DMS79 (cell line): ENCODE measurements at regions not wholly inside any gene's neighbourhood (a gene's known extent, or its start where the extent isn't known, plus 50 kb on each side); places are given as distances from the start of the nearest gene placed in this dataset.

Source experiments
- DNase-seq: peaks from one replicate; lab custom pipeline; 2025; lab: John Stamatoyannopoulos, UW

DNA sequence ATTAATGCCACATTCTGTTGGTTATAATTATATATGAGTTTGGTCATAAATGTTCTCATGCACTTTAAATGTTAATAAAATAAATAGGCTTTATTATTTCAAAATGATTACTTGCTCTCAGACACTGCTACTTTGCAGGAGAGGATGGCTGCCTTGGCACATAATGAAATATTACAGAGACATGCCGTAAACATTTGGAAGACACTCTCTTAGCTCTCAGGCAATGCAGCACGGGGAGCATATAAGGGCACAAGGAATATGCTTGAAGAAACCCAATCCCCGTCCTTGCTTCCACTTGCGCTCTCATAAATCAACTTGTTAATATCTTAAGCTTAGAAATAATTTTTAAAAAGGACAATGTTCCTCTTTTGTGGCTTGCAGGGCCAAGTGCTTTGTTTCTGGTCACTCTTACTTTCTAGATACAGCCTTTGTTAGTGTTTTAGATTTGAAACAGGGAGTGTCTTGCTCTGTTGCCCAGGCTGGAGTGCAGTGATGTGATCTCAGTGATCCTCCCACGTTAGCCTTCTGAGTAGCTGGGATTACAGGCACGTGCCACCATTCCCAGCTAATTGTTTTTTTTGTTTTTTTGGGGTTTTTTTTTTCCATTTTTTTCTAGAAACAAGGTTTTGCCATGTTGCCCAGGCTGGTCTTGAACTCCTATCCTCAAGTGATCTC is 445.0 kb downstream of the SPRY1 start:
- DNase-seq: no peak

DNA sequence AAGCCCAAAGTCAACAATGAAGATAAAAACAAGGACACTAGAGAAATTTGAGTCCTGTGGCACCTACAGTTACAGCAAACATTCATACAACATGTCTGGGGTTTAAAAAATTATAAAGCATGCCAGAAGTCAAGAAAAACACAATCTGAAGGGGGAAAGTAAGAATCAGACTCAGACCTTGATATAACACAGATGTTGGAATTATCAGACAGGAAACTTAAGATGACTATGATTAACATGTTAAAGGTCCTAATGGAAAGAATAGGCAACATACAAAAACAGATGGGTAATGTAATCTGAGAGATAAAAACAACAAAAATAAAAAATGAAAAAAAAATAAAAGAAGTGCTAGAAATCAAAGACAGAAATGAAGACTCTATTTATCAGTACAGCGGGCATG is 446.5 kb downstream of the SPRY1 start:
- no peak for DNase-seq

DNA sequence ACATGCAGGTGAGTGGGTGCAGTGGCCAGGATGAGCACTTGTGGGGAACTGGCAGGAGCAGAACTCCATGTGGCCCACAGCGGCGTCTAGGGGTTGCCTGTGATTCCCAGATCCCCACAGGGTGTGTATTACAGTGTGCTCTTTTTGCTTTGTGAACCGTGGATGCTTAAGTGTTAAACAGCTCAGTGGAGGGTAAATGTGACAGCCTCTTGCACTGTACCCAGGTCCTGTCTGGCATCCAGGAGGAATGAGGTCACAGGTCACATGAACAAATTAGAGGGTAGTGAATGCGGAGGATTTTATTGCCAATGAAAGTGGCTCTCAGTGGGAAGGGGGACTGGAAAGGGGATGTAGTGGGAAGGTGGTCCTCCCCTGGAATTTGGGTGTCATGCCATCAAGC is 447.8 kb downstream of the SPRY1 start:
- DNase-seq: no peak

DNA sequence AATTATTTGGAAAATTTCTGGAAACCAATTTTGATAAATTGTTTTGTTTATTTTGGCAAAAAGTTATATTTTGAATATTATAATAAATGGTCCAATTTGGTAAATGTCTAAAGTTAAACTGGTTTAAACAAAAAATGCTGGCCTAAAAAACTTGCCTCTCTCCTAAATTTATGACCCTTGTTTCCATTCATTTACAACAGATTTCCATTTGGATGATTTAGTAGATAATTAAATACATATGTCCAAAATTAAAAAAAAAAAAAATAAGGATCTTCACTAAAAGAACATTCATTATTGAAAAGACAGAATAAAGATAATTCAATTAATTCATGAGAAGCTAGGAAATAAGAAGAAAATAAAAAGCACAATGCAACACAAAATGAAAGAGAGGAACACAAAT is 449.5 kb downstream of the SPRY1 start:
- no peak for DNase-seq

DNA sequence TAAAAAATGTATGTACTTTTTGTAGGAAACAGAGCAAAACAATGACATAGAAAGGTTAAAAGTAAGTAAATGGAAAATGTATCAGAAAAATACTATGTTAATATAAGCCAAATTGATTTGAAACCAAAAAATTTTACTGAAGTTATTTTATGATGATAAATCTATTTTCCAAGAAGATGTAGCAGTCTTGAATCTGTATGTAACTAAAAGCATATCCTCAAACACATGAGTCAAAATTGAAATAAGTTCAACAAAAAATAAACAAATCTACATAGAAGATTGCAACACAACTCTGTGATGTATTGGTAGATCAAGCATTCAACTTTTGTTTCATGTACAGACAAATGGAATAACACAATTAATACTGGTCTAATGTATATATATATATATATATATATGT is 450.0 kb downstream of the SPRY1 start:
- no peak for DNase-seq

DNA sequence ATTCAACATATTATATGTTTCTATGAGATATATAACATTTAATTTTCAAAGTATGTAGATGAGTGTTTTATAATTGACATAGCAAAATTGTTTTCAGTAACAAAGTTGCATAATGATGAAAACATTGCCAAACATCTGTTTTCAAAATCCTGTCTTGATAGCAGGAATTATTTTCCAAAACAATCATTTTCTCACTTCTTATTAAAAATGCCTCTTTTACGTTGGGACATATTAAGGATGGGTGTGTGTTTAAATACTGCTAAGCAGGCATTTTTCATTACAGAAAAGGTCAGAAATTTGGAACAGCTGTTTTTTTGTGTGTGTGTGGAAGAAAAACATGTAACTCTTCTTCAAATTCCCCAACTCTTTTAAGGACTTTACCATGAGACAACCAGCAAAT is 452.0 kb downstream of the SPRY1 start:
- DNase-seq: no peak

DNA sequence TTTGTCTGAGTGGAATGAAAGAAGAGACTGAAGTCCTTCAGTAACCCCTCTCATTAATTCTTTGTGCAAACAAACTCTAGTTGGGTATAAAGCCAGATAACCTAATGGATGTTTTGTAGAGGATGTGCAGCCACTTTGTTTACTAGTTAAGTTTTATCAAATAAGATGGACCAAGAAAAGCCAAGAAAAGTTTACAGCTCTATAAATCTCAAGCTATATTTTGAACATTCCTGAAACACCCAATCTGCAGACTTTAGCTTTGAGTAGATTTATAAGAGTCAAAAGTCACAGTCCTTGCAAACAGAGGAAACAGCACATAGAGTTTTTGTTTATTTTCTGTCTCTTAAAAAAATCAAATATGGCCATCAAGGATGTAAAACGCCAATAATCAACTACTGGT is 452.9 kb downstream of the SPRY1 start:
- no peak for DNase-seq

DNA sequence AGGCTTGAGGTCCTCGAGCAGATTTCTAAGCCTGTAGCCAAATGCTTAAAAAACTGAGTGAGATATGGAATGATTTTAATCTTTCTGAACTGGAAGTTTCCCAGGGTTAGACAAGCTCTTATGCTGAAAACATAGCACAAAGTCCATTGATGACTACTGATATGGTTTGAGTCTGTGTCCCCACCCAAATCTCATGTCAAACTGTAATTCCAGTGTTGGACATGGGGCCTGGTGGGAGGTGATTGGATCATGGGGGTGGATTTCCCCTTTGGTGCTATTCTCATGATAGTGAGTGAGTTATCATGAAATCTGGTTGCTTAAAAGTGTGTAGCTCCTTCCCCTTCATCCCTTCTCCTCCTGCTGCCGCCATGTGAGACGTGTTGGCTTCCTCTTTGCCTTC is 454.9 kb downstream of the SPRY1 start:
- DNase-seq: no peak

DNA sequence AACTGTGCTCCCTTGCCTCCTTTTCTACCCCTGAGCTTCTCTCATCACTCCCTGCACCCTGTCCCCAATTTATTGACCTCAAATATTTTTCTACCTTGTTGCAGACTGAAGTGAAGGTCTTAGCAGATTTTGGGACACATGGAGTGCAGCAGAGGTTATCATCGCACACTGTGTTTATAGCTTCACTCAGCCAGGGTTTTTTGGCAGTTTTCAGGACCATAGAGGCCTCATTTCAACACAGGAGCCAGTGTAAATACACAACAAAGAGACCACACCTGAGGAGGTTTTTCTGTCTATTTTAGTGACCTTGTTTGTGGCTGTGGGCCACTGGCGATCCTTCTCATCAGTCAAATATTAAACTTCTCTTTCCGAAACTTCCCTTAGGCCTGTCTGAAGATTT is 457.1 kb downstream of the SPRY1 start:
- no peak for DNase-seq

DNA sequence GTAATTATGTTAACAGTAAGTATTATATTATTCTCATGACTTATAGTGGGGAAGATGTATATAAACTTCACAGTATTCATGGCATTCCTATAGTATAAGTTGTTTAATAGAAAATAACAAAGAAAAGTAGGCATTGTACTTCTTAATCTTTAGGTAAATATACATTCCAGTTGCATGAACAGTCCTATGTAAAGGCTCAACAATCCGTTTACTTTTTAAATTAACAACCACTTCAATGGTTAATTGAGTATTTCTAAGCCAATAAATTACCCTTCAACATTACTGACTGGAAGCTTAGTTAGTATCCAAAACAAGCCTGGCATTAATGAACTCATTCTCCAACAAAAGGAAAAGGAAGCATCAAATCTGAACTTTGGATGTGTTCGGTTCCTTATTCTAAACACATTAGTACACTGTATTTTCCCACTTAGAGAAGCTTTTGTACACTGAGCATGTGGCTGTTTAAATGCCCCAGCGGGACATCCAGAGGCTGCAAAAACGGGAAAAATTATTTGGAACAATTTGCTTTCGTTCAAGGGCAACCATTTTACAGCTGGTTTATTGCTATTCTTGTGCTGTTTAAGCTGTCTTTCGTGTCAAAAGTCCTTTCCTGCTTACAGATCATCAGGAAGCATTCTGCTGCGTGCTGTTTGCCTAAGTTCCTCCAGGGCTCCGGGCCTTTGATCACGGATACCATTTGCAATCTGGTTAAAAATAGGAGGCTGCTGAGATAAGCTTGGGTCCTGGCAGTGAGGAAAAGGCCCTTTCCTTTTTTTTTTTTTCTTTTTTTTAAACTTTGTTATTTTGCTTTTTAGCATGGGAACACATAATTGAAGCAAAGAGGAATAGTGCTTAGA is 460.3 kb downstream of the SPRY1 start:
- DNase-seq: no peak

DNA sequence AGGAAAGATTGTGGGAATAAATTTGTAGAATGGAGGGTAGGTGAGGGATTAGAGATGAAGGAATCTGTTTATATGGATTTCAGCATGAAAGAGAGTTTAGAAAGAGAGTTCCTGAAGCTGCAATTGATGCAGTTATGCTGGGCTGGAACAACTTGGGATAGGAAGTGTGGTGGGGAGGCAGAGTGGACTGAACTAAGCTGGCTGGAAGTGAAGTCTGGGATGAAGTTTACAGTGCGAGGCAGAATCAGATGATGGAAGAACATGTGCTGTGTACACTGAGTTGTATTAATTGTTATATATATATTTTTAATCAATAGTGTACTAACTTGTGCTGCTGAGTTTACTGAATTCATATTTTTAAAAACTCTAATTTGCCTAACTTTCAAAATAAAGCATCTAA is 461.9 kb downstream of the SPRY1 start:
- DNase-seq: no peak

DNA sequence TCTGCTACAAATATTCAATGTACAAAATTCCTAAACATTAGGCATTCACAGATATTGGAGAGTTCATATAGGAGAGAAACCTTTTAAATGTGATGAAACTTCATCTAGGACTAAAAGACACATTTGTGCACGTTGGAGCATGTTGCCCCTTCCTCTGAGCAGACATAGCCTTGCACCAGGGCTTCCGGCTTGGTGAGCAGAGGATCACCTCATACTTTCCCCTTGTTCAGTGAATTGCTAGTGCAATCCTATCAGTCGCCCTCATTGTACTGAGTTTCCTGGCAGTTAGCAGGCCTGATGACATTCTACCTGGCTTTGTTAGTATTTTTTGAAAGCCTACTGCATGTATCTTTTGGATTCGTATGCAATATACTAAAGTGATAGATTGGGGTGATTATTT is 466.2 kb downstream of the SPRY1 start:
- no peak for DNase-seq

DNA sequence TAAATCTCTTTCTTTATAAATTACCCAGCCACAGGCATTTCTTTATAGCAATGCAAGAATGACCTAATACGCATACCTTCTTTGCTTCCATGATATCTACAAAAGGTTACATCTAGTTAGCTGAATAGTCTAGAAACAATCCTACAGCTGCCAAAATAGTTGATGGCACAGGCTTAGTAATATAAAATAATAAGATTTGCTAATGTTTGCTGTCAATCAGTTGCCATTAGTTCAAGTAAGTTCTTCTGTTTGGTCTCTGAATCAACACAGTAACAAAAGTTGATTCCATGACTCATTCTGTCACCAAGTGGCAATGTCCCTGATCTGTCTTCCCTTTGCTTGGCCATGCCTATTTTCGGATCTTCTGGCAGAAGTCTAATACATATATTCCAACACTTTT is 470.2 kb downstream of the SPRY1 start:
- no peak for DNase-seq

DNA sequence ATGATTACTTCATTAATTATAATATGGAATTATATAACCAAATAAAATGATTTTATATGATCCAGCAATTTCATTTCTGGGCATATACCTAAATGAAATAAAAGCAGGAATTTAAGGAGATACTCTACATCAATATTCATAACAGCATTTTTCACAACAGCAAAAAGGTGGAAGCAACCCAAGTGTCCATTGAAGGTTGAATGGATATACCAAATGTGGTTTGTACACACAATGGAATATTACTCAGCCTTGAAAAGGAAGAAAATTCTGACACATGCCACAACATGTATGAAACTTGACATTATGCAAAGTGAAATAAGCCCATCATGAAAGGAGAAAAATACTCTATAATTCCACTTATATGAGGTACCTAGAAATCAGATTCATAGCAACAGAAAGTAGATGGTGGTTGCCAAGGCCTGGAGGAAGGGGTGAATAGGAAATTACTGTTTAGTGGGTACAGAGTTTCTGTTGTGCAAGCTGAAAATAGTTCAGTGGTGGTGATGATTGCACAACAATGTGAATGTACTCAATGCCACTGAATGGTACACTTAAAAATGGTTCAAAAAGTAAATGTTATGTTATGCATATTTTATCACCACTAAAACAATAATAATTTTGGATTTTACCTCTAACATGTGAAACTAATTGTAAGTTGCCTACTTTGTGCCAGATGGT is 471.5 kb downstream of the SPRY1 start:
- no peak for DNase-seq

DNA sequence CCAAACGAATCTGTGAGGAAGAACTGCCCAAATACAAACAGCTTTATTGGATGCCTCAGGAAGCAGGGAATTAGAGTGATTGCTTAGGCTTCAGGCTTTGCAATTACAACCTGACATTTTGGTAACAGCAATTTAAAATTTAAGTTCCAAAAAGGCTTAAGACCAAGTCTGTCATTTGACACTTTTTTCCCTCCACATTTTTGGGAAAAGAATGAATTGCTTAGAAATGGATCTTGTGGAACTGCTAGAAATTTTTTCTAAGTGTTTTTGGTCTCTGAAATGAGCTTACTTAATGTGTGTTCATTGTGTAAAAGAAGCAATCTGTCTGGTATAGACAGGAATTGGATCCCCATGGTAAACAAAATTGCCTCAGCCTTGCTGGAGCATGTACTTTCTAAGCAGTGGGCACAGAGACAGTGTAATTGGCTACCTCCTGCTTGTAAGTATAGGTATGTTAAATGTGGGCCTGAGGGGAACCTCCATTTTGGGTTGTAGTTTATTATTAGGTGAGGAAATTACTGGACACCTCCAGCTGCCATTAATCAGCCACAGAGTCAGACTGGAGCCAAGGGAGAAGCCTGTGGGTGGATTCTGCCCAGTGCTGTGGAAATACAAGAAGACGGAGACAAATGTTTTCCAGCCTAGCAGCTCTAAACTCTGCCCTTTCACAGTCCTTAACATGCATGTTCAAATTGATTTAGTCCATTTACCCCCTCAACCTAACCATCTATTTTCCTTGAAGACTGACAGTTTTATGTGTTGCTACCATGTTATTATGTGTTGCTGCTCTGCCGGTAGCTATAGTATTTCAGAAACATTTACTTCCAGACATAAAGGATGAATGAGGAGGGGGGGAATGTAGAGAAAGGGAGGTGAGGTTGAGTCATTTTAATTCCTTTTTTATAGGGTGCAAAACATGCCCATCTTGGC is 473.0 kb downstream of the SPRY1 start:
- no peak for DNase-seq

DNA sequence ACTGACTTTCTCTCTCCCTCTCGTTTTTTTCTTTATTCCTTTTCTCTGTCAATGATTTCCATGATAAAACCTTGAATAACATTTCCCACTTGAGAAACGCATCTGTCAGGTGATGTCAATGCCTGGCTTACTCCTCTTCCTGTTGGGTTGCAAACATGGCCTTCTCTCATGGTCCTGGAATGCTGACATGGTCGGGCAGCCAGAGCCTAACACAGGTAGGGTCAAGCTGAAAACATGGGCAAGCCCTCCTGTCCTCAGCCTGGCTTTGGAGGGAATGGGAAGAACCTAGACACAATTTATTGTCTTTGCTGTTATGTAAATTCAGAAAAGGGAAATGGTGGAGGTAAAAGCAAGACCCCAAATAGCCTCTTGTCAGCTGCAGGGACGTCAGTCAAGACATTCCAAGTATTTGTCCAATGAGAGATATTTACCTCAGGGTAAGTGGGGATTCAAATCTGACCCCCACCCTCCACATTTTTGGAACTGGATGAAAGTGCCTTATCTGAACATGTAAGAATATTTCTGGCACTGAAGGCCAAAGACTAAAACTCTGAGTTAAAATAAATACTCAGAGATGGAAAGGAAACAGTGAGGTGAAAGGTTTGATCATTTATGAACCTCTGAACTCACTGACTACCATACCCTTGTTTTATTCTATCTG is 473.8 kb downstream of the SPRY1 start:
- DNase-seq: no peak

DNA sequence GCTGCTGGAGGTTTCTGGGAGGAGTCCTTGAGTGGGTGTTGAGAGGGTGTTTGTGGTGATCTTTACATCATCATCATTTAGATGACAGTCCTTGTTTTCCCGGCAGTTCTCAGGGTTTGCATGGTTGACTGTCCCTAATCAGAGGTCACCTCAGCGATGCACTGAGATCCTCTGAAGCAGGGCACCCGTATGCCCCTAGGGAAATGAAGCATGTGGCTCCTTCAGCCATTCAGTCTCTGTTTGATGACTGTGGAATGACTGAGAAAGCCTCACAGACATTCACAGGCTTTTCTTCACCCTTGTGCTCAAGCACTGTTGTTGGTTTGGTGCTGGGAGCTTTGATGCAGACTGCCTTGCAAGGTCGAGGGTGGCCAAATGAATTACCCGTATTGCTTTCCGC is 474.7 kb downstream of the SPRY1 start:
- DNase-seq: no peak

DNA sequence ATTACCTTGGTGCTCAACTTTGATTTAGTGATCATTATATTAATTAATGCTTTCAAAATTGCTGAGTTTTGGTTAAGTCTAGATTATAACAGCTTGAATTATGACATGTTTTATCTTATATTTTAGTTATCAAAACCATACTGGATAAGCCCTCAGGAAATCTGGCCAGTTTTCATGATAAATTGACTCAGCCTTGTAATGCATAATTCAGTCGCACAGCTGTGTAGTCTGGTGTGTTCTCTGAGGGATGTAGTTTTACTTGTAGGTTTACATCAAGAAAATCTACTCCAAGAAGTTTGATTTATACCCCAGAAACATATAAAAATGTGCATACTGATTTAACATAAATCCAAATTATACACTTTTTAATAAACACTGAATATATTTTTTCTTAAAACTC is 477.5 kb downstream of the SPRY1 start:
- no peak for DNase-seq

DNA sequence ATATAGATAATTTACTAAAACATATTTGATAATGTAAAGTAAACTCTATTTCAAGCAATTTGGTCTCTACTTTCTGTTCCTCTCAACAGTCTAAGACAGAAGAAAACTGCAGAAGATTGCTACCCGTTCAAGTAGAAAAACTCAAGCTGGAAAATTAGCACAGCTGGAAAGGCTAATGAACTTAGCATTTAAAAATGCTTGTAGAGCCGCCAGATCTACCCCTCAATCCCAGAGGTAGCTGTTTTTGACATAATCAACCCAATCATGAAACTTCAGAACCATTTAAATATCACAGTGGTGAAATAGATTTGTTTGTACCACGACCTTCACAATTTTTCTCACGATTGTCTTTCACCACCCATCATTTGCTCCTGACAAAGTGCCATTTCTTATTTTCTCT is 479.5 kb downstream of the SPRY1 start:
- no peak for DNase-seq

DNA sequence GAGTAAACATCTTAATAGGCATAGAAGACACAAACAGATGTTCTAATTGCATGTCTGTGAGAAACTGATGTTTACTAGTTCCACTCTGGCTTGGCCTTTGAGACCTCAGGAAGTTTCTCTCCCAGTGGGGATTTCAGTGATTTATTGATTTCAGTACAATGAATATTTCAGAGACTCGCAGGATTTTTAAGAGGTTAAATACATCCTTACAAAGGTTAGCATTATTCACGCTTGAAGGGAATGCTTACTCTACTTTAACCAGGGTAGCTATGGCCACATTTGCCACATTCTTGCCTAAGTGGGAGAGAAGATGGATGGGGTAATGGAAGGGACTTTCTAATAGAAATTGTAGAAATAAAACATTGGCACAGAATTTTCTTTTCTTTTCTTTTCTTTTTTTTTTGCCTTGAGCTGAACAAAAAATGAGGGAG is 480.1 kb downstream of the SPRY1 start:
- DNase-seq: no peak

DNA sequence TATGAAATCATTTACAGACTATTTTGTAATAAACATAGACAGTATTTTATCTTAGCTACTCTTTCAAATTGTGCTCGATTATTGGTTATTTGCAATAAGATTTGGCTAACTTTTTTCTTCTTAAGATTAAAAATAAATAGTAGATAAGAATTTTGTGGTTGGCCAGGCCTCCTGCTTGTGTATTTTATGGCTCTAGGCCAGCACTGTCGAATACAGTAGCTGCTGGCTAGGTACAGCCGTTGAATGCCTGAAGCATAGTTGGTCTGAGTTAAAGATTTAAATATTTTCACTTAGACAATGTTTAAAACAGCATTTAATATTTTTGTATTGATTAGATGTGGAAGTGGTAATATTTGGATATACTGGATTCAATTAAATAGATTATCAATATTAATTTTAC is 481.0 kb downstream of the SPRY1 start:
- no peak for DNase-seq

DNA sequence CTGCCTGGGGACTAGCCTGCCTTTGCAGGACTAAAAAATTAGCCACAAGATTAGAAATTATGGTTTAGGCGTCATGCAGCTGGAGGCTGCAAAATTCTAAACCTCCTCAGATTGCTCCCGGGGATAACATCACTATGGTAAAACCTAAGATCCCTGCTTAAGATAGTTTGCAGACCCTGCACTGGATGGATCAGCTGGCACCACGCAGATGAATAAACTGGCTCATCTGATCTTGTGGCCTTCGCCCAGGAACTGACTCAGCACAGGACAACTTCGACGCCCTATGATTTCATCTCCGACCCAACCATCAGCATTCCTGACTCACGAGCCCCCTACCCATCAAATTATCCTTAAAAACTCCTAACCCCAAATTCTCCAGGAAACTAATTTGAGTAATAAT is 482.4 kb downstream of the SPRY1 start:
- no peak for DNase-seq
